SHP77 (cell line): ENCODE measurements at regions not wholly inside any gene's neighbourhood (a gene's known extent, or its start where the extent isn't known, plus 50 kb on each side); places are given as distances from the start of the nearest gene placed in this dataset.
A peak's percentile ranks its signal among the peaks of the same experiment; 100 is the strongest.

ENCODE experiments used
- DNase-seq, 2 experiments: peaks; one replicate each; lab custom pipeline; 2025; lab: John Stamatoyannopoulos, UW

DNA sequence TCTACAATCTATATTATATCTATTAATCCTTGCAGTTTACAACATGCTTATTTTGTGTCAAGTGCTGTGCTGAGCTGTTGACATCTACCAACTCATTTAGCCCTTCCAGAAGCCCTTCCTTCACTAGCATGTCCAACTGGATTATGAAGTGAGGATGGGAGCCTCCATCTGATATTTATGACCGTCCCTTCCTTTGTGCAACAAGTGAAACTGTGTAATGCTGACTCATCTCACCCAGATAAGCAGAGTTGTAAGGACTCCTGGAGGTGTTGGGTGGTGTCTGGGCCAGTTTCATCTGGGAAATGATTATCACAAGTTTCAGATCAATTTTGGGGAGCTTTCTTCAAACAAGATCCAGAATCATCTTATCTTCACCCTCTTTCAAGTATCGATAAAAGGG is 156.6 kb upstream of the ETAA1 start:
- no peak for DNase-seq

DNA sequence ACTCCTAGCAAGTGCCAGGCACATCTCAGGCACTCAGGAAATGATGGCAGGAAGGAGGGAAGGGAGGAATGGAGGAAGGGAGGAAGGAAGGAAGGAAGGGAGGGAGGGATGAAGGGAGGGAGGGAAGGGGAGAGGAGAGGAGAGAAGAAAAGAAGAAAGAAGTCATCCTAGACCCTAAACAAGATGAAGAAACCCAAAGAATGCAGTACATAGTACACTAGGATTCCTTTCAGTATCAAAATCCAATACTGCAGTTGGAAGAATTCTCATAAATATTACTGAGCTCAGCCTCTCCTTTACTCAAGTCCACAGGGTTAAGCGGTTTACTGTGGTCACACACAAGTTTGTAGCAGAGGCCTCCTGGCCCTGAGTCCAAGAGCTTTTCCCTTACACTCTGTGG is 155.7 kb upstream of the ETAA1 start:
- DNase-seq = no peak

DNA sequence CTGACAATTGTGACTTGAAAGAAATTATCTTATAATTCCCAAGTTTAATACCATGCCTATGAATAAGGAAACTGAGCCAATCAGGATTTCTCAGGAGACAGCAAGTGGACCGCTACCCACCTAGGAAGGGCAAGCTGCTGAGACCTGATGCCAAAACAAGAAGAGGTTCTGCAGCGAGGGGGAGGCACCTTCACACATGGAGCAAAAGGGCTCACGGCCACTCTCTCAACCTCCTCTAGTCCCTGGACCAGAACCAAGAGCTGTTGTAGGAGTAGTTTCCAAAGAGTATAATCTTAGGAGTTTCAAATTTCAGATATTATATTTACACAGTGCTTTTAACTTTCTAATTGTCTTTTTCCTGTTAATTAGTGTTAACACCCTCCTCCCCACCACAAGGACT is 154.7 kb upstream of the ETAA1 start:
- DNase-seq = no peak

DNA sequence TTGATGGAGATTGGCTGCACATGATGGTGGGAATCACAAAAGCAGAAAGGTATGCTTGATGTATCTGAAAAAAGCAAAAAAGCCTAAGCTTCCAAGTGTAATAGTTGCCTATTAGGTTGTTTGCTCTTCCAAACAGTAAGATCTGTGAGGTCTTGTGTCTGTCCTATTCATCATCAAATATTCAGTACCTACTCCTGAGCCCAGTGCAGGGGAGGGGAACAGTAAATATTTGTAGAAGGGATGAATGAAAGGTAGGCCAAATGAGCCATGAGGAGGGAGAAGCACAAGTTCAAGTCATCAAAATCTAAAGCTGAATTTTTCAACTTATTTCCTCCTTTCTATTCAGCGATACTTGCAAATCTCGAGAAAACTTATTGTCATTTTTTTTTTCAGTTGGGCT is 153.2 kb upstream of the ETAA1 start:
- no peak for DNase-seq

DNA sequence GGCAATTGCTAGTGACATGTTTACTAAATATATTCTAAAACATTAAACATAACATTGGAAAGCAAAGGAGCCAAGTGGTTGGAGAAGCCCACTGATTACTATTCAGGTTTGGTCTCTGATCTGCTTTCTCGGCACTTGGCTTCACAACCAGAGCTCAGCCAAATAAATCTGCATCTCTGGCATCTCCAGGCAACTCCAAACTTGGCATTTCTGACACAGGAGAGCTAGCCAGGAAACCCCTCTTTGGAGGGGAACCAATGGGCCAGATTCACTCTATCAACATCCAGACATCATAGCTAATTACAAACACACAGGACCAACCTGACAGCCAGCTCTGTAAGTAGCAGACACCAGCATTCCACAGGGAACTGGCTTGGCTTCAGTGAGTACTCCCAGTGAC is 150.3 kb upstream of the ETAA1 start:
- DNase-seq = no peak

DNA sequence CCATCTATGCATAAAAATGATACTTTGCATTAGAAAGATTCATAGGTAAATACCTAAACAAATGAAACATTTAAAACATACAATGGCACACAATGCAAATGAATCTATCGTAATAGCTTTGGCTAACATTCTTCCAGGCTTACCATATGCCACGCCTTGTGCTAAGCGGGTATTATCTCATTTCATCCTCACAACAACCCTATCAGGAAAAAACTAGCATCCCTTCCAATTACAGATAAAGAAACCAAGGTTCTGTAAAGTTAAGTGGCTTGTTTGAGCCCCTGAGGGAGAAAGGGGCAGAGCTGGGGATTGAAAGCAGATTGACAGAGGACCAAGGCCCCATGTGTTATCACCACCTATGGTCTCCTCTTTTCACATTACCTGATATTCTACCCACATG is 145.4 kb upstream of the ETAA1 start:
- DNase-seq = no peak

DNA sequence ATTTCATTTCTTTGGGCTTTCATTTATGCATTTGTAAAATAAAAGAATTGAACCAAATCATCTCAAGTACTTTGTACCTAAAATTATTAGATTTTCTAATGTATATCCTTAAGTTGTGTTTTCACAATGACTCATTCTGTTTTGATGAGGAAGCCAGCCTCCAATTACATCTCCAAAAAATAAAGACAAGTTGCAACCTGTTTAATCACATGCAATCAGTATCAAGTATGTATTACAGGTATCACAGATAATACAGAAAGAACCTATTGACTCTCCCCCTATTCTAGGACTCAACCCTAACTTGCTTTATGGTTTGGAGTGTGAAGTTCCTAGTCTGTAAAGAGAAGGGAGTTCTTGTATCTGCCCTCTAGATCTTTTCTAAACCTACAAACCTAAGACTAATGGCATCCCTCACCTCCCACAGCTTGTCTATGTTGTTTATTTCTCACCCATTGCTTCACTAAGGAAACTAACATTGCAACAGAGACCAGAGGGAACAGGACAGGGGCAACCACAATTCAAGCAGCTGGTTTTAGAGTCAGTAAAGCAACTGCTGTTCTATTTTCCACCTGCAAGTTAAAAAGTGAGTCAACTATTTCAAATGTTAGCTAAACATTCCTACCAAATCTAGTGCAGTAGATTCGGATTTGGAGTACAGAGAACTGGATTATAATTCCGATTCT is 141.1 kb upstream of the ETAA1 start:
- no peak for DNase-seq

DNA sequence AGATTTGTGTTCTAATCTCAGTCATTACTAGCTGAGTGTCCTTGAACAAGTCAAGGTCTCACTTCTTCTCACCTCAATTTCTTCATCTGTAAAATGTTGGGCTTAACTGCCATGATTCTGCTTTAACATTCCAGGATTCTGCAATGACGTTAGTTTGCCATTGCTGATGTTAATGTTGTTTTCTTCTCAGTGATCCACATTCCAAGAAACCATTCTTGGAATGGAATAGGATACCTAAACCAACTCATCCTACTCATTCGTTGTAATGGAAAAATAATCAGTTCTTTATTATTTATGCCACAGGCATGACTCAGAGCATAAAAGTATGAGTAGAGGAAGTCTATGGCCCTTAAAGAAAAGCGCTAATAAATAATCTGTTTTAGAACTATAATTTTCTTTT is 140.2 kb upstream of the ETAA1 start:
- no peak for DNase-seq

DNA sequence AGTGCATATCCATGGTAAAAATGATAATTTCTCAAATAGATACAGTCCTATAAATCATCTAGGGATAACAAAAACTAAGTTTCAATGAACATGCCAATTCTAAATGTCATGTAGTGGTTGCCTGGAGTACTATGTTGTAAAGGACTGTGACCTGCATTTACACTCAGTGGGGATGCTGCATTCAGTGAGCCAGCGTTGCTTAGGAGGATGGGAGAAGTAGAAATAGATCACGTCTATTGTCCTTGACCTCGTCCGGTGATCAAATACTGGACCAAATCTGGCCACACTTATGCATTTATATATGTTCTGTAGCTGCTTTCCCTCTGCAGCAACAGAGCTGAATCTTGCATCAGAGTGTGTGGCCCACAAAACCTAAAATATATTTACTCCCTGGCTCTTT is 139.0 kb upstream of the ETAA1 start:
- no peak for DNase-seq

DNA sequence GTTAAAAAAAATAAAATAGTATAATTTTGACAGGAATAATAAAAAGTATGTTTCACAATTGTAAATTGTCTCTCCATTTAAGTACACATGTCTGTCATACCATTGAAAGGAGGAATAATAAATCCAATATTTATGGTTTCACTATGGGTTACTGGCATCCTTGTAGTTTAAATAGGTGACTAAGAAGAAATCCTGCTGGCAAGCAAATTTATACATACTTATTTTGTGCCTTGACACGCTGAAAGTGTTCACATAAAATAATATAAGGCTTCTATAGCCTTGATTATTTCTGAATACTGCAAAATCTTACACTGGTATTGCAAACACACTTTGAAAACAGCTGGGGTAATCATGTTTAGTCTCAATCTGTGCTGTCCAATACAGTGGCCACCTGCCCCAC is 138.3 kb upstream of the ETAA1 start:
- DNase-seq = no peak

DNA sequence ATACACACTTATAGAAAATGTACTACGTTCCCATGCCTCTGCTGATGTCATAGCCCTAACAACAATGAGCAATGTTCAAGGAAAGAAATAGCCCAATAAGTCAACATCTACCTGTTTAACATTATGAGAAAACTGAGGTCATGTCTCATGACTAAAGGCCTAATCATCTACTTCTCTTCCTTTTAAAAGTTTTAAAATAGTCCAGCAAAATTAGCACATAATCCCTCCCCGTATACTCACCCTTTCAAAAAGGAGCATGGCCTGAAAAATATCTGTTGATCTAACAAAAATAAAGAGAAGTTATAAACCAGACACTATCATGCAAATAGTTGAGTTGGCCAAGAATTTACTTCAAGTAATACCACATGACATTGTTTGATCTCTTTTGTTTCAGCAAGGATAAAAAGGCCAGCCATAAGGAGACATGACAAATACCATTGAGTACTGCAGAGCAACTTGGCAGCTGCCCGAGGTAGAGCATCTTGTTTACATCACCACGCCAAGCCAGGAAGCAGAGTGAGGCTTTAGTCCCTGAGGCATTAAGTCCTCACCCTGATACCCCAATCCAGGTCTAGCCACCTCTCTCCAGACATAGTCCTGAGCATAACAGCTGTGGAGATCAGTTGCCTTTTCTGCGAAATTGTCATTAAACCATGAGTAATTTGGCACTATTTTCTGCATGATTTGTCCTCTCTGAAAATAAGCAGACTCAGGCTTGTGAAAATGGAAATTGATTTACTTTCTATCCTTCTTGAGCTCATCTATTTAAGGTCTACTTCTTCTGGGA is 137.4 kb upstream of the ETAA1 start:
- DNase-seq = peak; percentile 26 to 54

DNA sequence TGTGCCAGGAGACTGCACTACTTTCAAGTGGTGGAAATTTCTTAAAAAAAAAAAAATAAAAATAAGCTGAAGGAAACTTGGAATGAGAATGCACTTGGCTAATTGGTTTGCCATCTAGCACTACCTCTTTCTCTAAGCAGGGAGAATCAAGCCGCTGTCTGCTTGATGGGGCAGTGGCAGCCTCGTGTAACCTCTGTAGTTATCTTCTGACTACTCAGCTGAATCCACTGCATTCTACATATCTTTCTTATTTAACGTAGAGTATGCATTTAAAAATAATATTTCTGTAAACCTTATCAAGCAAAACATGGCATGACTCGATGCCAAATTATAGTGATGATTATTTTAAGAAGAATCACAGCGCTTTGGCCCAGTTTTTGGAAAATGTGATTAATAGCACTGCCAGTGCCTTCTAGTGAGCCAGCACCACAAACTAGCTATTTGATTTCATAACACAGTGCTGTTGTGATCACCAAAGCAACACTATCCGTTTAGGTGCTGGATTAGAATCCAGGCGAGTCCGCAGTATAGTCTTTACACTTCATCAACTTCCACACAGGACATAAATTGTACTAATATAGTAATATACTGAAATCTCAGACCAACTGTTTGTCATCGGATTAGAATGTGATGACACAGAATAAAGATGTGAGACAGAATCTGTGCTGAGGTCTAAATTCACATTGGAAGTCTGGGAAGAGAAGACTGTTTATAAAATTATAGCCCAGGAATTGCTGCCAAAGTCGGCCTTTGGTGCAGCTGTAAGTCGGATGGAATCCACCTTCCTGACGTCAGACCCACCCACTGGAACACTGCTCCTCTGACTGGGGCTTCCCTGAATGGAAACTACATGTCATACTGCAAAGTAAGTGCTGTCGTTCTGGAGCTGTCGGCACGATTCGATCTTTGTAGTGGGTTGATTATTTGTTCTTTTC is 136.5 kb upstream of the ETAA1 start:
- peak; percentile 72 to 83 for DNase-seq

DNA sequence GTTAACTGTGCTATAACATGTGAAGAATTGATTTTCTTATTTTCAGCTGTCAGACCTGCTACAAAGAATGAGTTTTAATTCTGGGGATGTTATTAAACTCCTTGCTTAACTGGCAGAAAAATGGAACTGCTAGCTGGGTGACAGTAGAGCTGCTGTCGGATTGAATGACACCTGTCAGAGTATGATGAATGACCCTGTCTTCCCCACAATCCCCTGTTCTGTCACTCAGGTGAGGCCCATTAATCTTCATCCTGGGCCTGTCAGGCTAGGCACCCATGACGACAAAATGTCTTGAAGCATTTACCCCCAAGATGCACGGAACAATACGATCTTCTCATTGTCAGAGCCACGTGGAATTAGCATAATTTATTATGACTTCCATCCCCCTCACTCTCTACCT is 129.9 kb upstream of the ETAA1 start:
- DNase-seq = no peak

DNA sequence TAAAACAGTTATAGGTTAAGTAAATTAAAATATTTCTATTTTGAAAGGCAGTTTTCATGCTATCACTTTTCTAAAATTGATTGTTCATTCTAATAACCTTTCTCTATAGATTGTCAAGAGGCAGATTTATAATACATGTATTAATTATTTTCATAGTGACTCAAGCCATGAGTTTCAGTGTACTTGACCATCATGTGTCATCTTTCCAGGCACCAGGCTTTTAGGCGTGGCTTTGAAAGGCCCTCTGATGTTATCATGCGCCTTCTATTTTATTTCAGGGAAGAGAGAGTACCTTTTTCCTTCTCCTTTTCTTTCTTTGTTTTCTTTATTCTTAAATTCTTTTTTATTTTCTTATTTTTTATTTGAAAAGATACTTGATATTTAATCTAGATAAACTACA is 128.3 kb upstream of the ETAA1 start:
- DNase-seq = no peak

DNA sequence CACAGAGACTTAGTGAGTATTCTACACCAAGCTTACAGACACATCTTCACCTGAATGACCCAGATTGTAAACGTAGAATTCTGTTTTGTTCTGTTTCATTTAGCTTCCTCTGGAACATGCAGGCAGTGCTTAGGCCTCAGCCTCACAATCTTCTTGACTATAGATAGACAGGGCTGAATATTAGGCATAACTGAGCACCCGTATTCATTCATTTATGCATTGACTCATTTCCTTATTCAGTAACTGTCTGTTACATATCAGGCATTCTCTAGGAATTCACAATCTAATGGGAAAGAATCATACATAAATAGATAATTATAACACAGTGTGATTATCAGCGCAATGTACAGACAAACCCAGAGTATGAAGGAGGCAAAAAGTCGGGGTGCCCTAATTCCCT is 124.9 kb upstream of the ETAA1 start:
- DNase-seq = no peak

DNA sequence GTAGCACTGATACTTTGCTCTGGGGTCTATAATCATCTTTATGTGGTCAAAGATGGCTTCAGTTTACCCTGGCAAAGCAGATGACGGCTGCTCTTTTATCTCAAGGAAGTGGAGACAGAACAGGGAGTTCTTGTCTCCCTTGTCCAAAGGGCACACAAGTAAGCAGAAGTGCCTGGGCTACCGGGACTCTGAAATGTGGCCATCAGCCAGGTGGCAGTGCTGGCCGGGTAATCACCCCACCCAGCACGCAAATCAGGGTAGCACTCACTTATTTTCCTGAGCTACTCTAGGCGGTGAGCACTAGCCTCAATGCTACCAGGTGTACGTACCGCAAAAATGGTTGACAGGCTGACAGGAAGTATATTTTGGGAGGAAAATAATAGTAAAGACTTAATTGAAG is 119.7 kb upstream of the ETAA1 start:
- no peak for DNase-seq

DNA sequence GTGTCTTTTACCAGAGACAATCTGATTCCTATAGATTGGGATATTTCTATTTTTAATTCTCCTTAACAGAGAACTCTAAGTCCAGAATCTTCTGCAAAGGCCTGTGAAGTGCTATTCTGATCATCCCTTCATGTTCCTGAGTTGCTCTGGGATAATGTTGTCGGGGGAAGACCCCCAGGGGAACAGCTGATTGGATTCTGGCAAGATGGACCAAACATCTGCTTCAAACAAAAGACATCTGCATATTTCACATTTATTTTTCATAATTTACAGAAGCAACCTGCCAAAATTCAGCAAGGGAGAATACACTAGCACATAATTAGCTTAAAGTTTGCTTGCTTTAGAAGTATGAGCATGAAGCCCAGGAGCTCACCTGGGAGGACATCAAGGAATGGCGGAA is 116.0 kb upstream of the ETAA1 start:
- no peak for DNase-seq

DNA sequence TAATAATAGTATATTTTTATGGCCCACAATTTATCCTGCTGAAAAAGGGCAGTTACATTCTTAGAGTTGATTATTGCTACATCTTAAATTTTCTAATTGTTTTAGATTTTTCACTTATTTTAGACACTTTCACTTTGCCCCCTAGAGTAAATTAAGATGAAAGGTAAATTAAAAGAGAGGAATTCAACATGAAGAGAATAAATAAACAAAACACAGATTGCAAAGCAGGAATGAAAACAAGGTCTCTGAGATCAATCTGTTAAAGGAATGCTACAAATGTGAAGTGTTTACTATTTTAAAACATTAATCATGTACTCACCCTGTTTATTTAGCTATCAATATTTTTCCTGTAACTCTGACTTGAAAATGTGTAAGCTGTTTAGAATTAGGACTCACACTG is 113.5 kb upstream of the ETAA1 start:
- no peak for DNase-seq

DNA sequence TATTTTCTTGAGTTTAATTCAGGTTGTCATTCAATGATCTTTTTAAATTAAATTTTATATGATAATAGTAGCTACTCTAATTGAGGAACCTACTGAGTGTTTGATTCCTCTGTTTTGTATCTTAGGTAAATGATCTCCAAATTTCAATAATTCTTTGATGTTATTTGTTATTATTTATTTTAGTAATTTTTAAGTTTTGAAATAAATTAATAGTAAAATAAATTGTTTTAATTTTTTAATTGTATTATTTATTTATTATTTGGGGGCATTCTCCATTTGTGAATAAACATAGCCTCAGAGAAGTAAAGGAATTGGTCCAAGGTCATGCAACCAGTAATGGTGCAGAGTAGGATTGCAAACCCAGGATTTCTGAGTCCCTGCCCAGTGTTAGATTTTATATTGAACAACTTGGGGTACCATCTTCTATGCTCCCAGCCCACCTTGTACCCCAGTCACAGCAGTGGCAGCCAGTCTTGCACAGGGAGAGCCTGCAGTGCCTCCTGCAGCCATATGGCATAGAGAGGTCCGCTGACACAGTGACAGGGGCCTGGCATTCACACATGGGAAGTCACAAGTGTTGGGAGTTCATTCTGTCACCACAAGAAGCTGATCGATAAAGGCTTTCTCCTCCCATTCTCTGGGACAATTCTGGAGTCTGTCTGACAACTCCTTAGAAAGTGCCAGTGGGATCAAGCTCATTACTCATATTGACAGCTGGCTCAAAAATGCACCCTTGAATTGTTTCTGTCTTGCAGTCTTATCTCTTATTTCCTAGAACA is 110.0 kb upstream of the ETAA1 start:
- DNase-seq = no peak

DNA sequence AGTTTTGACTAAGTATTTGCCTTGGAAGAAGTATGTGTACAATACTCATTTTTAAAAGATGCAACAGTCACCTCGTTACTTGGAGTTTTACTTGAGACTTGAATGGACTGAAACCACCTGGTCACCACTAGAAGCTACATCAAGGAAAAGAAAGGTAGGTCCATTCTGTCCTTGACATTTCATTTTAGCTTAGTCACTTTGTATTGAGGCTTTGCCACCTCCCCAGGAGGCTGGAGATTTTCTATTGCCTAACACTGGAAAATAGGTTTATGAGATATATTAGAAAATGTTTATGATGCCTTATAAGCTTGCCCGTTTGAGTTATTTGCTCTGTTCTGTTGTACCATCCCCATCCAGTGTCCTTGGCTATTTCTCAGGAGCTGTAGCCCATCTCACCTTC is 107.9 kb upstream of the ETAA1 start:
- no peak for DNase-seq

DNA sequence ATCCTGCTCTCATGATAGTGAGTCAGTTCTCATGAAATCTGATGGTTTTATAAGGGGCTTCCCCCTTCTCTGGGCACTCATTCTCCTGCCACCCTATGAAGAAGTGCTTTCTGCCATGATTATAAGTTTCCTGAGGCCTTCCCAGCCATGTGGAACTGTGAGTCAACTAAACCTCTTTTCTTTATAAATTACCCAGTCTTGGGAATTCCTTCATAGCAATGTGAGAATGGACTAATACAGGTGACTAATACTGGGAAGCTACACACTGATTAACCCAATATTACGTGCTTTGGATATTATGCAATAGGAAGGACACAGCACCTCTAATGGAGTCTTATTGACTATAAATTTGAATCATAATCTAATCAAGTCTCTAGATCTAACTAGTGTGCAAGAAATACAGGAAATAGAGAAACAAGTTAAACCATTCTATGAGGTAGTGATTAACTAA is 107.2 kb upstream of the ETAA1 start:
- DNase-seq = no peak
